Astrocyte (in vitro differentiated cells and primary cell): ENCODE measurements at regions not wholly inside any gene's neighbourhood (a gene's known extent, or its start where the extent isn't known, plus 50 kb on each side); places are given as distances from the start of the nearest gene placed in this dataset.

Experiments
- DNase-seq: peaks from one replicate; pipeline ENCODE4 v3.0.0-alpha.2; 2010; ENCODE audit warnings: low read depth
- FAIRE-seq: peaks from 2 replicates; lab custom pipeline; 2011; peaks lifted over from hg19 to GRCh38; lab: Jason Lieb, UNC
- H2AFZ ChIP-seq: 2 replicates; pipeline ENCODE4 v1.6.0; 2012; ENCODE audit warnings: low read depth, low read length, inconsistent platforms
- H3K27ac ChIP-seq: 2 replicates; pipeline ENCODE4 v1.5.1; 2011; ENCODE audit warnings: low read depth, low read length, inconsistent platforms
- H3K27me3 ChIP-seq: 2 replicates; pipeline ENCODE4 v1.6.0; 2011; ENCODE audit warnings: low read length, inconsistent platforms; ENCODE audit not compliant: insufficient read depth
- H3K36me3 ChIP-seq: 2 replicates; pipeline ENCODE4 v1.5.1; 2011; ENCODE audit warnings: low read length, inconsistent platforms; ENCODE audit not compliant: insufficient read depth
- H3K4me1 ChIP-seq: 2 replicates; pipeline ENCODE4 v1.5.1; 2011; ENCODE audit warnings: low read length, inconsistent platforms; ENCODE audit not compliant: insufficient read depth
- H3K4me2 ChIP-seq: 2 replicates; pipeline ENCODE4 v1.6.0; 2012; ENCODE audit warnings: low read length, inconsistent platforms
- H3K4me3 ChIP-seq: 2 replicates; pipeline ENCODE4 v1.5.1; 2011; ENCODE audit warnings: low read depth, mild to moderate bottlenecking, low read length, inconsistent platforms; ENCODE audit not compliant: insufficient read depth
- H3K79me2 ChIP-seq: 2 replicates; pipeline ENCODE4 v1.6.0; 2012; ENCODE audit warnings: mild to moderate bottlenecking, low read length, inconsistent platforms; ENCODE audit not compliant: insufficient read depth
- H3K9ac ChIP-seq: 2 replicates; pipeline ENCODE4 v1.6.0; 2012; ENCODE audit warnings: mild to moderate bottlenecking, low read length, inconsistent platforms
- H3K9me3 ChIP-seq: 2 replicates; pipeline ENCODE4 v1.5.1; 2012; ENCODE audit warnings: low read depth, mild to moderate bottlenecking, low read length, inconsistent platforms; ENCODE audit not compliant: insufficient read depth
- H4K20me1 ChIP-seq: 2 replicates; pipeline ENCODE4 v1.6.0; 2012; ENCODE audit warnings: low read length, inconsistent platforms; ENCODE audit not compliant: insufficient read depth
- H3K27ac Mint-ChIP-seq: one replicate; pipeline ENCODE4 v1.8.0; 2021; ENCODE audit warnings: mild to moderate bottlenecking, mixed read lengths; ENCODE audit not compliant: unreplicated experiment
- H3K27me3 Mint-ChIP-seq: one replicate; pipeline ENCODE4 v1.8.0; 2021; ENCODE audit warnings: low read depth, mixed read lengths; ENCODE audit not compliant: unreplicated experiment
- H3K36me3 Mint-ChIP-seq: one replicate; pipeline ENCODE4 v1.8.0; 2021; ENCODE audit warnings: low read depth, mixed read lengths; ENCODE audit not compliant: unreplicated experiment
- H3K4me1 Mint-ChIP-seq: one replicate; pipeline ENCODE4 v1.8.0; 2021; ENCODE audit warnings: low read depth, mixed read lengths; ENCODE audit not compliant: unreplicated experiment
- H3K4me3 Mint-ChIP-seq: one replicate; pipeline ENCODE4 v1.8.0; 2021; ENCODE audit warnings: mild to moderate bottlenecking, moderate library complexity, mixed read lengths; ENCODE audit not compliant: unreplicated experiment
- H3K9me3 Mint-ChIP-seq: one replicate; pipeline ENCODE4 v1.8.0; 2021; ENCODE audit warnings: mild to moderate bottlenecking, mixed read lengths; ENCODE audit not compliant: unreplicated experiment
- EZH2 ChIP-seq: IDR thresholded peaks from 2 replicates; pipeline ENCODE4 v1.6.1; 2012; ENCODE audit warnings: mild to moderate bottlenecking, low read length, inconsistent platforms; ENCODE audit not compliant: insufficient read depth
- TF ChIP-seq, protein P1 (sequence below): IDR thresholded peaks from 2 replicates; pipeline ENCODE4 v1.5.1; 2011; ENCODE audit warnings: low read depth, mild to moderate bottlenecking, inconsistent platforms, low read length, moderate library complexity; ENCODE audit not compliant: insufficient read depth

DNA sequence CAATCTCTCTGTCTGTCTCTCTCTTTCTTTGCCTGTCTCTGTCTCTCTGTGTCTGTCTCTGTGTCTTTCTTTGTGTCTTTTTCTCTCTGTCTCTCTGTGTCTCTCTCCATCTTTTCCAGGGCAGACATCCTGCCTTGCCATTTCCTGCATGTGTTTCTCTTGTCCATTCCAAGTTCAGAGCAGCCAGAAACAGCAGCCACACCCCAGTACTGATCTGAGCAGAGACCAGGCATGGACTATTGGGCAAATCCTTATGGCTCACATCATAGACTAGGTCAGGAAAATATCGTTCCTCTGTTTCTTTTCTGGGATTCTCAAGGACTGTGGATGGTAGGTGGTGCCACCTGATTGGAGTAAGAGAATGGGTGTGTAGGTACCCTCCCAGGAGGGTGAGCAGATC is 95.8 kb downstream of the RAMP3 start:
- H3K9me3 Mint-ChIP-seq = peaks cover 9% of the 10 kb centered on the region
- no peak for TF ChIP-seq EZH2
- TF ChIP-seq, protein P1, sequence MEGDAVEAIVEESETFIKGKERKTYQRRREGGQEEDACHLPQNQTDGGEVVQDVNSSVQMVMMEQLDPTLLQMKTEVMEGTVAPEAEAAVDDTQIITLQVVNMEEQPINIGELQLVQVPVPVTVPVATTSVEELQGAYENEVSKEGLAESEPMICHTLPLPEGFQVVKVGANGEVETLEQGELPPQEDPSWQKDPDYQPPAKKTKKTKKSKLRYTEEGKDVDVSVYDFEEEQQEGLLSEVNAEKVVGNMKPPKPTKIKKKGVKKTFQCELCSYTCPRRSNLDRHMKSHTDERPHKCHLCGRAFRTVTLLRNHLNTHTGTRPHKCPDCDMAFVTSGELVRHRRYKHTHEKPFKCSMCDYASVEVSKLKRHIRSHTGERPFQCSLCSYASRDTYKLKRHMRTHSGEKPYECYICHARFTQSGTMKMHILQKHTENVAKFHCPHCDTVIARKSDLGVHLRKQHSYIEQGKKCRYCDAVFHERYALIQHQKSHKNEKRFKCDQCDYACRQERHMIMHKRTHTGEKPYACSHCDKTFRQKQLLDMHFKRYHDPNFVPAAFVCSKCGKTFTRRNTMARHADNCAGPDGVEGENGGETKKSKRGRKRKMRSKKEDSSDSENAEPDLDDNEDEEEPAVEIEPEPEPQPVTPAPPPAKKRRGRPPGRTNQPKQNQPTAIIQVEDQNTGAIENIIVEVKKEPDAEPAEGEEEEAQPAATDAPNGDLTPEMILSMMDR = no peak

GRCh38 chr7:45255187-45255586 is 97.6 kb downstream of the RAMP3 start:
- Histone ChIP-seq H3K79me2 (no peaks in the 10 kb centered on the region), H3K27ac (no peak overlapping the region), H3K36me3 (no peaks in the 10 kb centered on the region), H3K9me3 (no peaks in the 10 kb centered on the region), H3K4me1 (no peaks in the 10 kb centered on the region), H4K20me1 (no peaks in the 10 kb centered on the region), H2AFZ (no peak overlapping the region), H3K4me2 (no peak overlapping the region), H3K4me3 (no peak overlapping the region), H3K27me3 (peaks cover 4% of the 10 kb centered on the region), H3K9ac (no peak overlapping the region)
- DNase-seq = no peak
- Mint-ChIP-seq H3K4me3 (no peak overlapping the region), H3K9me3 (peaks cover 9% of the 10 kb centered on the region), H3K27me3 (peaks cover 49% of the 10 kb centered on the region), H3K27ac (no peak overlapping the region), H3K36me3 (no peaks in the 10 kb centered on the region), H3K4me1 (no peaks in the 10 kb centered on the region)
- FAIRE-seq = no peak
- no peak for TF ChIP-seq EZH2
- TF ChIP-seq, protein P1 = no peak

More for the DNA sequence above, 95.8 kb downstream of the RAMP3 start:
- Histone ChIP-seq H3K27me3 (peaks cover 4% of the 10 kb centered on the region), H3K9me3 (no peaks in the 10 kb centered on the region), H3K36me3 (no peaks in the 10 kb centered on the region), H3K4me1 (no peaks in the 10 kb centered on the region), H4K20me1 (no peaks in the 10 kb centered on the region), H3K4me2 (no peak overlapping the region), H3K79me2 (no peaks in the 10 kb centered on the region), H3K9ac (no peak overlapping the region), H2AFZ (no peak overlapping the region), H3K27ac (no peak overlapping the region), H3K4me3 (no peak overlapping the region)
- Mint-ChIP-seq H3K27me3 (peaks cover 35% of the 10 kb centered on the region), H3K4me1 (no peaks in the 10 kb centered on the region), H3K4me3 (no peak overlapping the region), H3K27ac (no peak overlapping the region), H3K36me3 (no peaks in the 10 kb centered on the region)
- DNase-seq = no peak
- no peak for FAIRE-seq

DNA sequence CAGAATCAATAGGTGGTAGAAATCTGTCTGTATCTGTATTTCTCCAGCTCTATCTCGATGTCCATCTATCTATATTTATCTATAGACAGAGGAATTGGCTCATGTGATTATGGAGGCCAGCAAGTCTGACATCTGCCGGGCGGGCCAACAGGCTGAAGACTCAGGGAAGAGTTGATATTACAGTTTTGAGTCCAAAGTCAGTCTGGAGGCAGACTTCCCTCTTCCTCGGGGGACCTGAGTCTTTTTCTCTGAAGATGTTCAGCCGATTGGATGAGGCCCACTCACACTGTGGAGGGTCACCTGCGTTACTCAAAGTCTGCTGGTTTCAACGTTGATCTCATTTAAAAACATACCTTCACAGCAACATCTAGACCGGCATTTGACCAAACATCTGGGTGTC is 98.7 kb downstream of the RAMP3 start:
- Histone ChIP-seq H2AFZ (no peak overlapping the region), H3K36me3 (no peaks in the 10 kb centered on the region), H3K27ac (no peak overlapping the region), H3K9ac (no peak overlapping the region), H3K4me2 (no peak overlapping the region), H3K9me3 (no peaks in the 10 kb centered on the region), H4K20me1 (no peaks in the 10 kb centered on the region), H3K4me3 (no peak overlapping the region), H3K27me3 (peaks cover 4% of the 10 kb centered on the region), H3K79me2 (no peaks in the 10 kb centered on the region), H3K4me1 (no peaks in the 10 kb centered on the region)
- DNase-seq (no peak), FAIRE-seq (no peak)
- Mint-ChIP-seq H3K36me3 (no peaks in the 10 kb centered on the region), H3K4me1 (peaks cover 4% of the 10 kb centered on the region), H3K9me3 (peaks cover 9% of the 10 kb centered on the region), H3K27me3 (peaks cover 52% of the 10 kb centered on the region), H3K27ac (no peak overlapping the region), H3K4me3 (no peak overlapping the region)
- no peak for TF ChIP-seq EZH2
- TF ChIP-seq, protein P1 = no peak
